LNCaP clone FGC (cell line): ENCODE measurements at regions not wholly inside any gene's neighbourhood (a gene's known extent, or its start where the extent isn't known, plus 50 kb on each side); places are given as distances from the start of the nearest gene placed in this dataset.
A peak's percentile ranks its signal among the peaks of the same experiment; 100 is the strongest.

ENCODE experiments used
- DNase-seq: peaks from one replicate; pipeline ENCODE4 v3.0.0-alpha.2; 2011; ENCODE audit warnings: low read depth
- H3K4me3 ChIP-seq: 2 replicates; pipeline ENCODE4 v1.5.1; 2011; ENCODE audit warnings: mild to moderate bottlenecking, low read depth, low read length, control low read depth
- CTCF ChIP-seq: IDR thresholded peaks from 2 replicates; pipeline ENCODE4 v1.5.1; 2012; ENCODE audit warnings: mild to moderate bottlenecking; ENCODE audit not compliant: control insufficient read depth, insufficient read depth; ENCODE audit errors: extremely low read depth

DNA sequence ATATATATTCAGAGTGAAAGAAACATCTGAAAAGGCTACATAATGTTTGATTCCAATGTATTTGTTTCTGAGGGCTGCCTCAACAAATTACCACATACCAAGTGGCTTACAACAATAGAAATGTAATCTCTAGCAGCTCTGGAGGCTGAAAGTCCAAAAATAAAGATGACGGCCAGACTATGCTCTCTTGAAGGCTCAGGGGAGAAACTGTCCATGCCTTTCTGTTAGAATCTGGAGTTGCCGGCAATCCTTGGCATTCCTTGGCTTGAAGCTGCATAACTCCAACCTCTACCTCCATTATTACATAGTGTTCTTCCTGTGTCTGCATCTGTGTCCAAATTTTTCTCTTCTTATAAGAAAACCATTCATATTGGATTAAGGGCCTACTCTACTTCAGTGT, 68.1 kb upstream of the PLEKHG7 start:
- no peak for DNase-seq
- H3K4me3 ChIP-seq: no peak overlapping the region
- no peak for TF ChIP-seq CTCF

DNA sequence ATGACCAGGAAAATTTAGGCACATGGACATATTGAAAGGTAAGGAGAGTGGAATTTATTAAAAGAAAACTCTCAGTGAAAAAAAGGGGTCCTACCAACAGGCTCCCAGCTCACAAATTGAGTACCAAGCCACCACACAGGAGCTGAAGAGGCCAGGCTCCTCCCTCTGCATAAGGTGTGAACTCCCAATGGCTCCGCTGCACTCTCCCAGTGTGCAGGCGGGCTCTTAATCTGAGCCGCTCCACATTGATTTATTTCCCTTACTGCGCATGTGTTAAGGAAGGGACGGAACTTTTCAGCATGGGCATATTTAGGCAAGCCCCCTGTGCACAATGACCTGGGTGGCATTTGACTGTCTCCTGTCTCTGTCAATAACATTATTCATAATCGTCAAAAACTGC, 68.6 kb upstream of the PLEKHG7 start:
- H3K4me3 ChIP-seq: no peak overlapping the region
- TF ChIP-seq CTCF: no peak
- no peak for DNase-seq

DNA sequence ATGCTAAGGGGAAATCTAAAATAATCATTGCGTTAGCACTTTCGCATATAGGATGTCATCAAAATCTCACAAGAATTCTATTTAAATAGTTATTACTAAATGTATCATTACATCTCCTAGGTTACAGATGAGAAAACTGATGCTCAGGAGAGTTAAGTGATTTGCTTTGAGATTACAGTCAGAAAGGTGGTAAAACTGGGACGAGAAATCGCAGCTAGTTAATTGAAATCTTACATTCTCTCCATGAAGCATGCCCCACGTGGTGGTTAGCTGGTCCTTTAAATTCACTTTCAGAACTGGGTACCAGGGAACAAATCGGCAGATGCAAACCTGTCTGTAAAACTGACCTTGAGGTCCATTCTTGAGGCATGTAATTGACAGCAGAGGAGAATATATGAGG, 71.8 kb upstream of the PLEKHG7 start:
- no peak overlapping the region for H3K4me3 ChIP-seq
- TF ChIP-seq CTCF: no peak
- no peak for DNase-seq

DNA sequence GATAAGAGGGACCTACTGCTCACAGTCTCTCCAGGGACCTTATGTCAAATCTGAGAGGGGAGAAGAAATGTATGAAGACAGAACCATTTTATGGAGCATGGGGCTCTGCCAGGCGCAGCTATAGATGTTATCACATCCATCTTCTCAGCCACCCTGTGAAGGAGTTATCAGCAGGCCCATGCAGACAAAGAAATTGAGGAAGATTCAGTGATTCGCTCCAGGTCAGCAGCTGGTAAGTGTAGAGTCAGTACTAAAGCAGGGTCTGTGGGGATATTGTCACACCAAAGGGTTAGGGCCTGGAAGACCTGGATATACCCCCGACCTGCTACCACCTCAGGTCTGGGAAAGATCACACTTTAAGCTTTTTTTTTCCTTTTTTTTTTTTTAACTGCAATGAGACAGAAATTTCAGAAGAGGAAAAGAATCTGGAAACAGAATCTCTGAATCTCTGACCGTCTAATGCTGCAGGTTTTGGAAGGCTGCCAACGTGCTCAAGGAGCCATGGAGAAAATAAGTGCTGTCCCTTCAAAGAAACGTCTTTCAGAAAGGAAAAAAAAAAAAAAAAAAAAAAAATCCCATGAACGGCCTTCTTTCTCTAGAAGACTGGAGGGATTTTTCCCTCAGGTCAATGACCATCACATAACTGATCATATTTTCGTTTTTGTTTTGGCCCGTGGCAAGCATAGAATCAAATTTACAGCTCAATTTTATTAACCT, 73.3 kb upstream of the PLEKHG7 start:
- no peak for TF ChIP-seq CTCF
- peak; percentile 33 for DNase-seq
- no peak overlapping the region; the same call in 1 of the 2 replicates for H3K4me3 ChIP-seq

DNA sequence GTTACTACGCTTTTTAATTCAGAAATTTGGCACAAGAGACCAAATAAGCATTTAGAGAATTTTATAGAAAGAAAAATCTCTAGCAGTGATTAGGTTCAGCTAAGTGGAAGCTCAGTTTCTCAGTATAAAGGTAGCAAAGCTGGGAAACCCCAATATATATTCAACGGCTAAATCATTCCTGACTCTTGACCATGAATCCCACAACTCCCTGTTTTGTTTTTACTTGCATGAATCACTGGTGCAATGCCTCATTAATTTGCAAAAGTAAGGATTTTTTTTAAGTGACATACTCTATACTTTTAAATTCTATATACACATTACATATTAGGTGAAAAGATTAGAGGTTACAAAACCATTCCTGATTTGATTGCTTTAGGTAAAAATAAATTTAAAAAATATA, 74.3 kb upstream of the PLEKHG7 start:
- no peak for TF ChIP-seq CTCF
- no peak overlapping the region for H3K4me3 ChIP-seq
- no peak for DNase-seq

- no peak overlapping the region for H3K4me3 ChIP-seq
- TF ChIP-seq CTCF: no peak
- DNase-seq: no peak
These were observed 75.3 kb upstream of the PLEKHG7 start for GRCh38 chr12:92627511-92627910.
